ENCODE measurements at regions not wholly inside any gene's neighbourhood (a gene's known extent, or its start where the extent isn't known, plus 50 kb on each side); places are given as distances from the start of the nearest gene placed in this dataset.

DNA sequence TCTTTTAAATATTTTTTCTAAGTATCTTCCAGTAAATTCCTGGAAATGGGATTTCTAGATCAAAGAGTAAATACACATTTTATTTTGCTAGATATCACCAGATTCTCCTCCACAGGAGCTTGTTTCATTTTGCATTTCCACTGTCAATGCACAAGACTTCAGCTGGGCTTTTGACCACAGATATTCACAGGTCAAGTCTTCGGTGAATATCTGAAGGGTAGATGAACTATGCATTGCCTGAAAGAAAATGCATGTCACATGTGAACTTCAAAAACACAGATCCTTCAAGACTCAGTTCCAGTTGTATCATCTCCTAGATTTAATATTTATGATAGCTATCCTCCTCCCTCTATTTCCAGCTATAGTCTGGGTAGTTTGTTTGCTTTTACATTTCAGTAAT is 963.6 kb upstream of the GOT2 start:
- TF ChIP-seq CTCF (IDR thresholded peaks at IDR 0.05) = no peak
- TF ChIP-seq POLR2A (IDR thresholded peaks at IDR 0.05) = no peak
- TF ChIP-seq POLR2AphosphoS5 (IDR thresholded peaks at IDR 0.05) = no peak

All from stomach (tissue), 4 donors.